ENCODE measurements at regions not wholly inside any gene's neighbourhood (a gene's known extent, or its start where the extent isn't known, plus 50 kb on each side); places are given as distances from the start of the nearest gene placed in this dataset.

DNA sequence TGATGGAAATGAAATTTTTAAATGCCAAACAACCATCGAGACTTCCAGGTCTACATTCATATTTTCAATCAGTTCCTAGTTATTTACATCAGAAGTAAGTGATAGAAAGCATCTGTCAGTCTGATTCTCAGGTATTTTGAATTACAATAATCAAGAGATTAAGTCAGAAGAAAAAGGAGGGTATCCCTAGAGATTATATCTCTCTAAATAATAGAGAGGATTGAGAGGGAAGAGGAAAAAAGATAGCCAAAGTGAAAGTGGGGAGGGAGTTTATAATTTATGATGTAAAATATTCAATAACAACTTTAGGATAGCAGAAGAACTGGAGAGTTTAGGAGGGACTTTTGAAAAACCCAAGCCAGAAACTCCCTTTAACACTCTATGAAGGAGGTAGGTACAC is 400.2 kb downstream of the EFNA5 start:
- TF ChIP-seq EZH2phosphoT487 (IDR thresholded peaks at IDR 0.05; ENCODE audit: borderline replicate concordance, low read depth, low read length), result no peak
- TF ChIP-seq, protein P1, sequence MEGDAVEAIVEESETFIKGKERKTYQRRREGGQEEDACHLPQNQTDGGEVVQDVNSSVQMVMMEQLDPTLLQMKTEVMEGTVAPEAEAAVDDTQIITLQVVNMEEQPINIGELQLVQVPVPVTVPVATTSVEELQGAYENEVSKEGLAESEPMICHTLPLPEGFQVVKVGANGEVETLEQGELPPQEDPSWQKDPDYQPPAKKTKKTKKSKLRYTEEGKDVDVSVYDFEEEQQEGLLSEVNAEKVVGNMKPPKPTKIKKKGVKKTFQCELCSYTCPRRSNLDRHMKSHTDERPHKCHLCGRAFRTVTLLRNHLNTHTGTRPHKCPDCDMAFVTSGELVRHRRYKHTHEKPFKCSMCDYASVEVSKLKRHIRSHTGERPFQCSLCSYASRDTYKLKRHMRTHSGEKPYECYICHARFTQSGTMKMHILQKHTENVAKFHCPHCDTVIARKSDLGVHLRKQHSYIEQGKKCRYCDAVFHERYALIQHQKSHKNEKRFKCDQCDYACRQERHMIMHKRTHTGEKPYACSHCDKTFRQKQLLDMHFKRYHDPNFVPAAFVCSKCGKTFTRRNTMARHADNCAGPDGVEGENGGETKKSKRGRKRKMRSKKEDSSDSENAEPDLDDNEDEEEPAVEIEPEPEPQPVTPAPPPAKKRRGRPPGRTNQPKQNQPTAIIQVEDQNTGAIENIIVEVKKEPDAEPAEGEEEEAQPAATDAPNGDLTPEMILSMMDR (conservative IDR thresholded peaks at IDR 0.05; ENCODE audit: low read length), result no peak
